ENCODE measurements at regions not wholly inside any gene's neighbourhood (a gene's known extent, or its start where the extent isn't known, plus 50 kb on each side); places are given as distances from the start of the nearest gene placed in this dataset.
"Not testable (repeated sequence)": the region's sequence is repeated elsewhere in the genome, so short reads cannot be mapped to it uniquely, and the experiment has no call there.

DNA sequence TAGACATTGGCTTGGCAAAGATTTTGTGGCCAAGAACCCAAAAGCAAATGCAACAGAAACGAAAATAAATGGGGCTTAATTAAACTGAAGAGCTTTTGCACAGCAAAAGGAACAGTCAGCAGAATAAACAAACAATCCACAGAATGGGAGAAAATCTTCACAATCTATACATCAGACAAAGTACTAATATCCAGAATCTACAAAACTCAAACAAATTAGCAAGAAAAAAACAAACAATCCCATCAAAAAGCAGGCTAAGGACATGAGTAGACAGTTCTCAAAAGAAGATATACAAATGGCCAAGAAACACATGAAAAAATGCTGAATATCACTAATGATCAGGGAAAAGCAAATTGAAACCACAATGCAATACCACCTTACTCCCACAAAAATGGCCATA lies 81.7 kb downstream of the TMEM212 start:
- not testable (repeated sequence) for TF ChIP-seq ZFP30 (CRISPR knock-in tag; IDR thresholded peaks at IDR 0.05); ZFP3 (CRISPR knock-in tag; IDR thresholded peaks at IDR 0.05); ISL1 (CRISPR knock-in tag; IDR thresholded peaks at IDR 0.05); PPARA (CRISPR knock-in tag; IDR thresholded peaks at IDR 0.05; ENCODE audit: borderline replicate concordance); PATZ1 (CRISPR knock-in tag; IDR thresholded peaks at IDR 0.05; ENCODE audit: borderline replicate concordance); ZNF70 (CRISPR knock-in tag; IDR thresholded peaks at IDR 0.05)
- TF ChIP-seq, protein P1, sequence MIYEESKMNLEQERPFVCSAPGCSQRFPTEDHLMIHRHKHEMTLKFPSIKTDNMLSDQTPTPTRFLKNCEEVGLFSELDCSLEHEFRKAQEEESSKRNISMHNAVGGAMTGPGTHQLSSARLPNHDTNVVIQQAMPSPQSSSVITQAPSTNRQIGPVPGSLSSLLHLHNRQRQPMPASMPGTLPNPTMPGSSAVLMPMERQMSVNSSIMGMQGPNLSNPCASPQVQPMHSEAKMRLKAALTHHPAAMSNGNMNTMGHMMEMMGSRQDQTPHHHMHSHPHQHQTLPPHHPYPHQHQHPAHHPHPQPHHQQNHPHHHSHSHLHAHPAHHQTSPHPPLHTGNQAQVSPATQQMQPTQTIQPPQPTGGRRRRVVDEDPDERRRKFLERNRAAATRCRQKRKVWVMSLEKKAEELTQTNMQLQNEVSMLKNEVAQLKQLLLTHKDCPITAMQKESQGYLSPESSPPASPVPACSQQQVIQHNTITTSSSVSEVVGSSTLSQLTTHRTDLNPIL (CRISPR knock-in tag; IDR thresholded peaks at IDR 0.05; ENCODE audit: low read depth), result not testable (repeated sequence)
